GM12878 (cell line): ENCODE measurements at regions not wholly inside any gene's neighbourhood (a gene's known extent, or its start where the extent isn't known, plus 50 kb on each side); places are given as distances from the start of the nearest gene placed in this dataset.

Source experiments
- ATAC-seq: fragments of 200-7000 bp; cut with Tn5 transposase; 3 replicates; pipeline ENCODE4 v1.9.1; 2020; ENCODE audit warnings: mild to moderate bottlenecking, moderate library complexity
- BruUV-seq: library from RNA; stranded (reverse); fragments of 400-500 nt; replicated peaks from 2 replicates; lab custom pipeline; 2021; lab: Mats Ljungman, UMichigan
- CTCF ChIA-PET: fragments of 300-600 bp; sonication (Branson Sonifier 250); formaldehyde crosslinking; extraction: SDS; loops from one replicate; lab custom pipeline; 2021; ENCODE audit warnings: inconsistent platforms; lab: Yijun Ruan, JAX
- POLR2A ChIA-PET: fragments of 350-600 bp; formaldehyde crosslinking; extraction: SDS; loops from one replicate; lab custom pipeline; 2021; ENCODE audit warnings: inconsistent platforms; lab: Charles Lee
- RAD21 ChIA-PET: fragments of 300-600 bp; sonication (Branson Sonifier 250); formaldehyde crosslinking; loops from one replicate; lab custom pipeline; 2023; ENCODE audit warnings: antibody characterized with exemption; ENCODE audit not compliant: unreplicated experiment; lab: Charles Lee
- SMC1A ChIA-PET: fragments of 300-600 bp; sonication (Branson Sonifier 250); formaldehyde crosslinking; loops from one replicate; lab custom pipeline; 2023; ENCODE audit not compliant: unreplicated experiment, uncharacterized antibody; lab: Charles Lee
- DNase-seq: peaks from one replicate; pipeline ENCODE4 v3.0.0-alpha.2; 2011; ENCODE audit warnings: low read depth, low spot score
- FAIRE-seq: peaks from 3 replicates; lab custom pipeline; 2011; peaks lifted over from hg19 to GRCh38; lab: Jason Lieb, UNC
- H2AFZ ChIP-seq: 2 replicates; pipeline ENCODE4 v1.6.0; 2011; ENCODE audit warnings: low read depth, low read length, control low read depth; ENCODE audit not compliant: control insufficient read depth
- H3K27ac ChIP-seq: 2 replicates; pipeline ENCODE4 v1.5.1; 2011; ENCODE audit warnings: control low read depth; ENCODE audit not compliant: control insufficient read depth, insufficient read depth
- H3K27me3 ChIP-seq, 2 experiments: replicated peaks in 1 of 2; 2 replicates each; pipeline versions ENCODE4 v1.6.0 to v1.6.1; 2011; ENCODE audit warnings: low read length in 1 of 2; ENCODE audit not compliant: control insufficient read depth in 2 of 2, insufficient read depth in 2 of 2
- H3K36me3 ChIP-seq, 2 experiments: 2 replicates each; pipeline ENCODE4 v1.5.1; 2011; ENCODE audit warnings: low read length in 1 of 2; ENCODE audit not compliant: control insufficient read depth in 2 of 2, insufficient read depth in 2 of 2
- H3K4me1 ChIP-seq: 2 replicates; pipeline ENCODE4 v1.6.1; 2011; ENCODE audit warnings: mild to moderate bottlenecking, low read length, moderate library complexity, mixed read lengths; ENCODE audit not compliant: control insufficient read depth, insufficient read depth
- H3K4me2 ChIP-seq: 2 replicates; pipeline ENCODE4 v1.6.0; 2011; ENCODE audit warnings: control low read depth; ENCODE audit not compliant: control insufficient read depth, insufficient read depth
- H3K4me3 ChIP-seq: fragments of 200-600 bp; sonication (generic); 2 replicates; pipeline ENCODE4 v1.5.1; 2016
- H3K79me2 ChIP-seq: 2 replicates; pipeline ENCODE4 v1.6.0; 2011; ENCODE audit warnings: low read length; ENCODE audit not compliant: control insufficient read depth, insufficient read depth
- H3K9ac ChIP-seq: 2 replicates; pipeline ENCODE4 v1.8.0; 2011; ENCODE audit warnings: low read length, control low read depth, mixed read lengths; ENCODE audit not compliant: control insufficient read depth, insufficient read depth
- H3K9me3 ChIP-seq: replicated peaks from 3 replicates; pipeline ENCODE4 v1.5.1; 2011; ENCODE audit warnings: mild to moderate bottlenecking, low read length; ENCODE audit not compliant: control insufficient read depth, insufficient read depth
- H4K20me1 ChIP-seq: 2 replicates; pipeline ENCODE4 v1.6.0; 2011; ENCODE audit not compliant: control insufficient read depth, insufficient read depth
- ELK1 ChIP-seq: IDR thresholded peaks from 2 replicates; pipeline ENCODE4 v1.6.1; 2012; ENCODE audit warnings: low read depth, low read length, improper control_type of control experiment
- ESRRA ChIP-seq: IDR thresholded peaks from 2 replicates; pipeline ENCODE4 v1.6.1; 2012; ENCODE audit warnings: mild to moderate bottlenecking, low read length, improper control_type of control experiment
- JUND ChIP-seq: IDR thresholded peaks from 2 replicates; pipeline ENCODE4 v1.6.1; 2012; ENCODE audit warnings: low read depth, mild to moderate bottlenecking, low read length, improper control_type of control experiment, moderate library complexity
- MEF2A ChIP-seq: IDR thresholded peaks from 2 replicates; pipeline ENCODE4 v1.6.1; 2011; ENCODE audit warnings: low read depth, mild to moderate bottlenecking, low read length, moderate library complexity; ENCODE audit not compliant: insufficient read depth
- MEF2B ChIP-seq: fragments of 450-650 bp; IDR thresholded peaks from 2 replicates; pipeline ENCODE4 v1.6.1; 2018; ENCODE audit warnings: mild to moderate bottlenecking, moderate library complexity; ENCODE audit not compliant: partially characterized antibody, poor library complexity, severe bottlenecking
- MYB ChIP-seq: fragments of 150-350 bp; IDR thresholded peaks from 2 replicates; pipeline ENCODE4 v1.6.1; 2014; ENCODE audit warnings: mild to moderate bottlenecking, low read depth, low read length, borderline replicate concordance
- NFIC ChIP-seq: IDR thresholded peaks from 2 replicates; pipeline ENCODE4 v1.6.1; 2012; ENCODE audit warnings: low read depth, mild to moderate bottlenecking, inconsistent platforms, low read length, moderate library complexity
- NFXL1 ChIP-seq: fragments of 450-650 bp; IDR thresholded peaks from 2 replicates; pipeline ENCODE4 v1.6.1; 2017; ENCODE audit warnings: antibody characterized with exemption, mild to moderate bottlenecking, borderline replicate concordance
- NR2C1 ChIP-seq: fragments of 450-650 bp; IDR thresholded peaks from 2 replicates; pipeline ENCODE4 v1.6.1; 2017; ENCODE audit warnings: antibody characterized with exemption, mild to moderate bottlenecking, moderate library complexity
- POLR2AphosphoS5 ChIP-seq: IDR thresholded peaks from 2 replicates; pipeline ENCODE4 v1.6.1; 2011; ENCODE audit warnings: mild to moderate bottlenecking, low read length, inconsistent platforms
- SIX5 ChIP-seq: IDR thresholded peaks from 2 replicates; pipeline ENCODE4 v1.6.1; 2011; ENCODE audit warnings: mild to moderate bottlenecking, low read depth, low read length, moderate library complexity; ENCODE audit not compliant: severe bottlenecking
- SMAD1 ChIP-seq: fragments of 450-650 bp; IDR thresholded peaks from 2 replicates; pipeline ENCODE4 v1.6.1; 2018; ENCODE audit warnings: mild to moderate bottlenecking, low read depth; ENCODE audit not compliant: partially characterized antibody
- ZNF274 ChIP-seq: IDR thresholded peaks from one replicate; pipeline ENCODE4 v1.8.0; 2011; ENCODE audit not compliant: insufficient read length, insufficient read depth
- ZNF384 ChIP-seq: IDR thresholded peaks from 2 replicates; pipeline ENCODE4 v1.6.1; 2012; ENCODE audit warnings: low read depth, mild to moderate bottlenecking, low read length, improper control_type of control experiment, borderline replicate concordance
- ZZZ3 ChIP-seq: IDR thresholded peaks from 2 replicates; pipeline ENCODE4 v1.6.1; 2011; ENCODE audit warnings: low read depth; ENCODE audit not compliant: control insufficient read depth, insufficient read length
- WGBS: methylation state at CpG from one replicate; pipeline ENCODE4 v1.1.6; 2016; ENCODE audit warnings: low lambda C conversion rate; ENCODE audit not compliant: insufficient replicate concordance, insufficient coverage; ENCODE audit errors: missing lambda C conversion rate; 5-methylcytosine and 5-hydroxymethylcytosine counted together
- in situ Hi-C: fragments of 300-500 bp; cut with MboI; formaldehyde crosslinking; loops from 9 replicates; pipeline ENCODE4 v1.14.3; 2018; ENCODE audit warnings: mixed read lengths
- intact Hi-C: fragments of 100-400 bp; cut with micrococcal nuclease; formaldehyde crosslinking; loops from one replicate; pipeline ENCODE4 v1.14.2; 2022; ENCODE audit not compliant: unreplicated experiment
- TF ChIP-seq, protein P1 (sequence below): fragments of 150-350 bp; IDR thresholded peaks from 2 replicates; pipeline ENCODE4 v1.6.1; 2014; ENCODE audit warnings: mild to moderate bottlenecking, low read depth, low read length

- FAIRE-seq (no peak), DNase-seq (no peak)
- H3K4me1 ChIP-seq, result no peaks in the 10 kb centered on the region
- no peak overlapping the region for H3K9ac ChIP-seq
- WGBS, result 90% methylated on average over 4 of the region's 5 CpGs
- no peaks in the 10 kb centered on the region for H3K36me3 ChIP-seq
- H3K27ac ChIP-seq, result no peak overlapping the region
- intact Hi-C loops, result no loop called here
- no peak overlapping the region for H3K4me3 ChIP-seq
- POLR2A ChIA-PET, result no interaction called here
- TF ChIP-seq ELK1 (no peak), SMAD1 (no peak), MEF2A (no peak), NFXL1 (no peak), ZZZ3 (no peak), MEF2B (no peak), NR2C1 (no peak), POLR2AphosphoS5 (no peak), ZNF384 (no peak), ESRRA (no peak), NFIC (no peak), ZNF274 (no peak), JUND (no peak), MYB (no peak), SIX5 (no peak)
- TF ChIP-seq, protein P1, sequence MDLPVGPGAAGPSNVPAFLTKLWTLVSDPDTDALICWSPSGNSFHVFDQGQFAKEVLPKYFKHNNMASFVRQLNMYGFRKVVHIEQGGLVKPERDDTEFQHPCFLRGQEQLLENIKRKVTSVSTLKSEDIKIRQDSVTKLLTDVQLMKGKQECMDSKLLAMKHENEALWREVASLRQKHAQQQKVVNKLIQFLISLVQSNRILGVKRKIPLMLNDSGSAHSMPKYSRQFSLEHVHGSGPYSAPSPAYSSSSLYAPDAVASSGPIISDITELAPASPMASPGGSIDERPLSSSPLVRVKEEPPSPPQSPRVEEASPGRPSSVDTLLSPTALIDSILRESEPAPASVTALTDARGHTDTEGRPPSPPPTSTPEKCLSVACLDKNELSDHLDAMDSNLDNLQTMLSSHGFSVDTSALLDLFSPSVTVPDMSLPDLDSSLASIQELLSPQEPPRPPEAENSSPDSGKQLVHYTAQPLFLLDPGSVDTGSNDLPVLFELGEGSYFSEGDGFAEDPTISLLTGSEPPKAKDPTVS, result no peak
- TF ChIP-seq, all 136 proteins: peak for 0
- Histone ChIP-seq H3K9me3 (no peaks in the 10 kb centered on the region), H3K4me2 (no peak overlapping the region), H2AFZ (no peak overlapping the region), H3K79me2 (no peaks in the 10 kb centered on the region), H4K20me1 (no peaks in the 10 kb centered on the region), H3K27me3 (no peaks in the 10 kb centered on the region)
- ChIA-PET RAD21 (no interaction called here), CTCF (no interaction called here), SMC1A (no interaction called here)
- no TSS peak for BruUV-seq
- in situ Hi-C loops, result no loop called here
- ATAC-seq, result no peak
Measured at GRCh38 chr5:38613992-38614836, 57.8 kb upstream of the LIFR start.
